ENCODE measurements at regions not wholly inside any gene's neighbourhood (a gene's known extent, or its start where the extent isn't known, plus 50 kb on each side); places are given as distances from the start of the nearest gene placed in this dataset.

- ChIA-PET POLR2A (no interaction called here), CTCF (ENCODE audit: unreplicated experiment) (no interaction called here)
- no TSS peak for BruUV-seq (replicated peaks)
- Histone ChIP-seq H4K20me1 (ENCODE audit: insufficient read depth, low read length) (no peaks in the 10 kb centered on the region), H3K4me1 (ENCODE audit: insufficient read depth, low read length, poor library complexity, severe bottlenecking) (no peaks in the 10 kb centered on the region), H3K9me3 (ENCODE audit: low read length) (no peaks in the 10 kb centered on the region), H3K27ac (ENCODE audit: low read depth, low read length, poor library complexity, severe bottlenecking) (no peak overlapping the region), H3K9me2 (ENCODE audit: insufficient read depth, low read length) (no peaks in the 10 kb centered on the region), H3K4me2 (ENCODE audit: low read length) (no peak overlapping the region), H3K79me2 (ENCODE audit: insufficient read depth, low read depth, low read length) (no peaks in the 10 kb centered on the region), H3K36me3 (ENCODE audit: insufficient read depth, low read length) (no peaks in the 10 kb centered on the region), H2AFZ (ENCODE audit: low read length) (no peak overlapping the region), H3K4me3 (ENCODE audit: low read depth, low read length, poor library complexity, severe bottlenecking) (no peak overlapping the region)
- intact Hi-C loops (cut with micrococcal nuclease; ENCODE audit: unreplicated experiment), result no loop called here
- TF ChIP-seq EZH2phosphoT487 (IDR thresholded peaks at IDR 0.05; ENCODE audit: borderline replicate concordance, low read depth, low read length) (no peak), CTCF (conservative IDR thresholded peaks at IDR 0.05; ENCODE audit: low read length) (no peak)
- DNase-seq (ENCODE audit: low spot score), result no peak
Observed at GRCh38 chr11:79668575-79668974, 227.7 kb upstream of the TENM4 start.

GRCh38 chr11:79667380-79667779, 226.6 kb upstream of the TENM4 start:
- H2AFZ ChIP-seq (ENCODE audit: low read length), result no peak overlapping the region
- H3K79me2 ChIP-seq (ENCODE audit: insufficient read depth, low read depth, low read length), result no peaks in the 10 kb centered on the region
- ChIA-PET POLR2A (no interaction called here), CTCF (ENCODE audit: unreplicated experiment) (no interaction called here)
- H3K9me3 ChIP-seq (ENCODE audit: low read length), result no peaks in the 10 kb centered on the region
- no peak overlapping the region for H3K27ac ChIP-seq (ENCODE audit: low read depth, low read length, poor library complexity, severe bottlenecking)
- H3K4me2 ChIP-seq (ENCODE audit: low read length), result no peak overlapping the region
- H3K36me3 ChIP-seq (ENCODE audit: insufficient read depth, low read length), result no peaks in the 10 kb centered on the region
- no peaks in the 10 kb centered on the region for H3K4me1 ChIP-seq (ENCODE audit: insufficient read depth, low read length, poor library complexity, severe bottlenecking)
- BruUV-seq (replicated peaks), result no TSS peak
- TF ChIP-seq EZH2phosphoT487 (IDR thresholded peaks at IDR 0.05; ENCODE audit: borderline replicate concordance, low read depth, low read length), result no peak
- no peak for TF ChIP-seq CTCF (conservative IDR thresholded peaks at IDR 0.05; ENCODE audit: low read length)
- DNase-seq (ENCODE audit: low spot score), result no peak
- H4K20me1 ChIP-seq (ENCODE audit: insufficient read depth, low read length), result no peaks in the 10 kb centered on the region
- intact Hi-C loops (cut with micrococcal nuclease; ENCODE audit: unreplicated experiment), result no loop called here
- no peak overlapping the region for H3K4me3 ChIP-seq (ENCODE audit: low read depth, low read length, poor library complexity, severe bottlenecking)
- no peaks in the 10 kb centered on the region for H3K9me2 ChIP-seq (ENCODE audit: insufficient read depth, low read length)

GRCh38 chr11:79663017-79663416, 222.2 kb upstream of the TENM4 start:
- no peak for DNase-seq (ENCODE audit: low spot score)
- Histone ChIP-seq H3K4me3 (ENCODE audit: low read depth, low read length, poor library complexity, severe bottlenecking) (no peak overlapping the region), H3K27ac (ENCODE audit: low read depth, low read length, poor library complexity, severe bottlenecking) (no peak overlapping the region), H4K20me1 (ENCODE audit: insufficient read depth, low read length) (no peaks in the 10 kb centered on the region), H3K9me2 (ENCODE audit: insufficient read depth, low read length) (no peaks in the 10 kb centered on the region), H3K4me2 (ENCODE audit: low read length) (no peak overlapping the region), H3K9me3 (ENCODE audit: low read length) (no peaks in the 10 kb centered on the region), H3K79me2 (ENCODE audit: insufficient read depth, low read depth, low read length) (no peaks in the 10 kb centered on the region), H3K4me1 (ENCODE audit: insufficient read depth, low read length, poor library complexity, severe bottlenecking) (no peaks in the 10 kb centered on the region), H3K36me3 (ENCODE audit: insufficient read depth, low read length) (no peaks in the 10 kb centered on the region), H2AFZ (ENCODE audit: low read length) (no peak overlapping the region)
- no TSS peak for BruUV-seq (replicated peaks)
- intact Hi-C loops (cut with micrococcal nuclease; ENCODE audit: unreplicated experiment), result no loop called here
- TF ChIP-seq CTCF (conservative IDR thresholded peaks at IDR 0.05; ENCODE audit: low read length), result no peak
- TF ChIP-seq EZH2phosphoT487 (IDR thresholded peaks at IDR 0.05; ENCODE audit: borderline replicate concordance, low read depth, low read length), result no peak
- ChIA-PET POLR2A (no interaction called here), CTCF (ENCODE audit: unreplicated experiment) (no interaction called here)
